ENCODE measurements at regions not wholly inside any gene's neighbourhood (a gene's known extent, or its start where the extent isn't known, plus 50 kb on each side); places are given as distances from the start of the nearest gene placed in this dataset.
"Not testable (repeated sequence)": the region's sequence is repeated elsewhere in the genome, so short reads cannot be mapped to it uniquely, and the experiment has no call there.

DNA sequence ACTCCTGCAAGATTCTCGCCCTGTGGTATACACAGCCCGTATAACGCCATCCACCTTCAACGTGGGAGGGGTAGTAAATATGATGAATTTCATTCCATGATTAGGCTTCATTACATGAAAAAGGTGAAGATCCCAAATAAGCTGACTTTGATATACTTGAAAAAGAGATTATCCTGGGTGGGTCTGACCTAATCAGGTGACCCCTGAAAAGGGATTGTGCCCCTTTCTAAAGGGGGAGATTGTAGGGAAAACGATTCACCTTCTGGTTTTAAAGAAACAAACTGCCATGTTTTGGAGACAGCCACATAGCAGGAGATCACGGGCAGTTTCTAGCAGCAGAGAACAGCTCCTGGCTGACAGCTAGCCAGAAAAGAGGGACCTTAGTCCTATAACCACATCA lies 155.1 kb upstream of the SMLR1 start:
- no peak for DNase-seq (ENCODE audit: low read depth in 2 of 2)

DNA sequence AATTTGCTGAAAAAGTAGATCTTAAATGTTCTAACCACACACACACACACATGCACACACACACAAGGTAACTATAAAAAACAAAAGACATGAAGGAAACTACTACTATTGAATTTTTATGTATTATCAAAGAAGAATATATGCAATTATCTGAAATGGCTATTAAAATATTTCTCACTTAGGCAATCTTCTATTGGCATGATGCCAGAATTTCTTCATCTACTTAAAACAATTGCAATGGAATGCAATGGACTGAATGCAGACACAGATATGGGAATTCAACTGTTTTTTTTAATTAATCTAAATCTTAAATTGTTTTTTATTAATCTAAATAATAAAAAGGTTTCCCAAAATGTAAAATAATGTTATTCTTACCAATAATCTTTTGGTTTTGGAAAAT lies 152.6 kb upstream of the SMLR1 start:
- no peak for DNase-seq (ENCODE audit: low read depth in 2 of 2)

DNA sequence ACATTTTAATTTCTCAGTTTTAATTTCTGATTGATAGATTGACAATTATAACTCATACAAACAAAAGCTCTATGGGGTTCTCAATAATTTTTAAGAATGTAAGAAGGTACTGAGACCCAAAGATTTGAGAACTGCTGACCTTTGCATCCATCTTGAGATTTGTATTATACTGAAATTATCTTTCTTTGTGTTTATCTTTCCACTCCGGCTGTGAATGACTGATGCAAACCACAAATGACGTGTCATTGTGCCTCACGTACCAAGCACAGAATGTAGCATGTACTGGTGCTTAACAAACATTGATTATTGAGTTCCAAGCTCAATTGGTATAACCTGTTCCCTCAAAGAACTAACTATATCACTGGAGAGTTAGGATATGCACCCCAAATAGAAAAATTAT lies 152.1 kb upstream of the SMLR1 start:
- DNase-seq (ENCODE audit: low read depth in 2 of 2), result no peak

DNA sequence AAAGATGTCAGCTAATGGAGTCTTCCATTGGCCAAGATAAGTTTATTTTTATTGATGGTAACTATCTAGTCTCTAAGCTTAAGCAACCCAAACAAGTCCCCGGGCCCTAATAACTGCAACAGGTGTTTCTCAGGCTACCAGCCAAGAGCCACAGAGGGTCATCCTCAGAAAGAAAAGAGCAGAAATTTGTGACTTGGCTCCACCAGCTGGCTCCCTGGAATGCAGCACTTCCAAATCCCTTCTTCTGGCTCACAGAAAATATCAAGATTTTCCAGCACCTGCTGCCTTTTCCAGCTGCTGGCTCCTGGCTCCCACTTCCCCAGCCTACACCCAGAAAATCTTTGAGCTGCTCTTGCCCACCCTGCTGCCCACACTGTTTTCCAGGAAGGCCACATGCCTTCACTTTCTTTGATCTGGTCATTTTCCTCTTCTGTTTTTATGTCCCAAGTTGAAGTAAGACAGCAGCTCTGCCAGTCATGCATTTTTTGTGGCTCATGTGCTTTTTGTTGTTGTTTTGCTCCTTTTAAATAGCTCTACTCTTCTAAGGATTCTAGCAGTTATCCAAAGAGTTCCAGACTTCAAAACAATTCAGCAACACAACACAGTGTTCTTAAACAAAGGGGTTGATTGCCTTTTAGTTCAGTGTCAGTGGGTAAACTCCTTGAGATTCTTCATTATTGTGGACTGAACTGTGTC lies 151.0 kb upstream of the SMLR1 start:
- no peak for DNase-seq (ENCODE audit: low read depth in 2 of 2)

DNA sequence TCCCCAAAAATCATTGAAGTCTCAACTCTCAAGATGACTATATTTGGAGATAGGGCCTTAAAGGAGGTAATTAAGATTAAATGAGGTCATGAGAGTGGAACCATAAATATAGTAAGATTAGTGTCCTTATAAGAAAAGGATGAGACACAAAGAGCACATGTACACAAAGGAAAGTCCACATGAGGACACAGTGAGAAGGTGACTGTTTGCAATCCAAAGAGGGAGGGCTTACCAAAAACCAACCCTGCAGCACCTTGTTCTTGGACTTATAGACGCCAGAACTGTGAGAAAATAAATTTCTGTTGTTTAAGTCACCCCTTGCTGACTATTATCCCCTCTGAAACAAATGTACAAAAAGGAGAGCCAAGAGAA lies 150.4 kb upstream of the SMLR1 start:
- DNase-seq (ENCODE audit: low read depth in 2 of 2), result no peak

DNA sequence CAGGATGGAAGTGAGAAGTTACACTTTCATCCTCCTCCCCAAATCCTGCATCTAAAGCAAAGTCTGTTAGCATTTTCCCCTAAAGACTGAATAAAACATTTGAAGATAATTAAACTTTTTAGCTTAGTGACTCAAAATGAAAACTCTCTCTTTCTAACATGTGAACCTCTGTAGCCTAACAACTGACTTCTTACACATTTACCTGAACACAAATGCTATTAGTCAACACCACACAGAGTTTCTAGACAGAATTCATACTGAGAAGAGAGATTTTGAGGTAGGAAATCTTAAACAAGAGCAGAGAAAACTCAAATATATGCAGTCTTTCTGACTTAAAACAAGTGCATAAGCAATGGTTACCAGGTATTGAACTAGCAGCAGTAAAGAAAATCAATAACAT lies 149.9 kb upstream of the SMLR1 start:
- no peak for DNase-seq (ENCODE audit: low read depth in 2 of 2)

DNA sequence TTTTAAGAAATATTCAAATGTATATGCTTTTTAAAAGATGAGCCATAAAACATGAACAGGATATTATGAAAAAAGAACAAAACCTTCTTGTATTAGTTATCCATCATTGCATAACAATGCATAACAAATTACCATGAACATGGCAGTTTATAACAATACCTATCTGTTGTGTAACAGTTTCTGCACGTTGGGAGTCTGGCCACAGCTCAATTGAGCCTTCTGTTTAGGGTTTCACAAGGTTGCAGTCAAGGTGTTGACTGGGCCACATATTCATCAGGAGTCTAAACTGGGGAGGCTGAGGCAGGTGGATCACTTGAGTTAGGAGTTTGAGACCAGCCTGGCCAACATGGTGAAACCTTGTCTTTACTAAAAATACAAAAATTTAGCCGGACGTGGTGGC lies 149.4 kb upstream of the SMLR1 start:
- DNase-seq (ENCODE audit: low read depth in 2 of 2), result no peak

DNA sequence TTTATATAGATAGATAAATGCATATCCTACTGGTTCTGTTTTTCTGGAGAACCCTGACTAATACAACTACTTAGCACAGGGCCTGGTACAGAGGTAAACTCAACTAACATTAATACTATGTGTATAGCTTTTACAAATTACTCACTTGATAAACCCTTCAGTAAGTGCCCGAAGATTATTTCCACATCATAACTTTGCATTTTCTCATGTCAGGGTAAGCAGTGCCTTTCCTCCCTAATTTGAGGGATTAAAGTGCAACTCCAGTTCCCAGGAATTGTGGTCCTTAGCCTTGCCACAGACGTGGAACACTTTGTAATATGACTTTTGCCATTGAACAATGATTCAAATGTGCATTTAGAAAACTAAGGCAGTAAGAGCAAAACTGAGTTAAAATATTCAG lies 147.5 kb upstream of the SMLR1 start:
- no peak for DNase-seq (ENCODE audit: low read depth in 2 of 2)

DNA sequence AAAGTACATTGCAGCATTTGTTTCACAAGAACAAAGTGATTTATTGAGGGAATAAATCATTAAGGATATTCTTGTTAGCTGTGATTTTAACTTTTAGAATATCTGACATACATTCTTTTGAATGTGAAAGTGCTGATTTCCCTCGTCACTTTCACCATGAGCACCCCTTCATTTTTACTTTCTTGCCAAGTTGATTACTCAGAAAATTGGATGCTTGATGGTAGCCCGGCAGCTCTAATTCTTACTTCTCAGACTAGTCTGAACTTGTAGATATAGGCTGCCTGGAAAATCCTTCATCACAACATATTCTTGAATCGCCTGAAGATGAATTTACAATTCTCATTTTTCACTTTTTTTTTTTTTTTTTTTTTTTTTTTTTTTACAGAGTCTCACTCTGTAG lies 147.1 kb upstream of the SMLR1 start:
- peak in 1 of 2 experiments; percentile 45 for DNase-seq (ENCODE audit: low read depth in 2 of 2)

DNA sequence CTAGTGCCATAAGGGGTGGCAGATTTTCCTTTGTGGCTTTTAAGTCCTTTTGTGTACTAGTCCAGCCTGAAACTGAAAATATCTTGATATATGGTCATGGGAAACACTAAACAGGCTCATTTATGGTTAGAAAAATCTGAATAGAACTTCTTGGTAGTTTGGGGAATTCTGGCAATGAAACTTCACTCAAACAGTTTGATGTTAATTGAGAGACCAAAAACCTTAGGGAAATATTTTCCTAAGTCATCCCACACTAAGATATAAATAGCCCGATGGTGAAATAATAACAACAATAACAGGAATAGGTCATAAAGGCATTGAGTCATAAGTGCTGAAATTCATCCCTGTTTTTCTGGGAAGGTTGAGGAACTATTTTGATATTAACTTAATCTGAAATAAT lies 146.2 kb upstream of the SMLR1 start:
- peak in 1 of 2 experiments; percentile 27 for DNase-seq (ENCODE audit: low read depth in 2 of 2)

DNA sequence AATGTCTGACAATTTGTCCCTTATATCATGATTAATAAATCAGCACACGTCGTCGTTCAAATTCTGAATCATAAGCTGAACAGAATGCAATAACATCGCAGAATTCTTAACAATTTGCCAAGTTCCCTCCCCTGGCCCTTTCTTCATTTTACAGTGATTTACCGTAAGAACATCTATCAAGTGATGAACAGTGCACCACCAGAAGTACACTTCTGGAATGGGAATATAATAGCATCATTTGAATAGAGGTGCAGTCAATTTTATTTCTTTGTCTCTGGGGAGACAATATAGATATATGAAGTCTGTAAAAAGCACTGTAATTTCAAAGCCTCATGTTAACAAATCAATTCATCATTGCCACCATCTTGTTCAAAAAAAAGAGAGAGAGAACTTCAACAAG lies 145.1 kb upstream of the SMLR1 start:
- no peak for DNase-seq (ENCODE audit: low read depth in 2 of 2)

DNA sequence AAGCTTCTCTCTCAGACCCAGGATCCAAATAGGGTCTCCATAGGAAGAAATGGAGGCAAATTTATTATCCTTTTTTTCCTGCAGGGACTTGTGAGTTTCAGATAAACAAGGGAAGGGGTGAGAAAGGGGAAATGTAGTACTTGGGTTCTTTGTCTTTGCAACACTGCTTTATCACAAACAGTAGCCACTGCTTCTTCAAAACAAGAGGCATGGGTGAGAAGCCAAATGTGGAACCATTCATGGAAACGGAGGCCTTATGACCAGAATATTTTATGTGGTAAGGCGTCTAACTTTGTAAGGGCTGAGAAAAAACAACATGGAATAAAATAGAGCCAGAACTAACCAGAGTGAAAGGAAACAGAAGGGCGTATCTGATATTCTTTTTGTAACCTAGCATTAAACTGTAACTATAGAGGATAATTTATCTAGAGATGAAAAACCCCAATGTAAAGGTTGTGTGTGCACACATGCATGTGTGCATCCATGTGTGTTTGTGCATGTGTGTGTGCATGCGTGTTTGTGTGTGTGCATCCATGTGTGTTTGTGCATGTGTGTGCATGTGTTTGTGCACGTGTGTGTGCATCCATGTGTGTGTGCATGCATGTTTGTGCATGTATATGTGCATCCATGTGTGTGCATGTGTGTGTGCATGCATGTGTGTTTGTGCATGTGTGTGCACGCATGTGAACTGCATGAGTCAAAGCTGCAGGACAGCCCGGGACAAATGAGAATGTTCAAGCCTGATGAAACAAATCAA lies 143.3 kb upstream of the SMLR1 start:
- DNase-seq (ENCODE audit: low read depth in 2 of 2), result no peak

DNA sequence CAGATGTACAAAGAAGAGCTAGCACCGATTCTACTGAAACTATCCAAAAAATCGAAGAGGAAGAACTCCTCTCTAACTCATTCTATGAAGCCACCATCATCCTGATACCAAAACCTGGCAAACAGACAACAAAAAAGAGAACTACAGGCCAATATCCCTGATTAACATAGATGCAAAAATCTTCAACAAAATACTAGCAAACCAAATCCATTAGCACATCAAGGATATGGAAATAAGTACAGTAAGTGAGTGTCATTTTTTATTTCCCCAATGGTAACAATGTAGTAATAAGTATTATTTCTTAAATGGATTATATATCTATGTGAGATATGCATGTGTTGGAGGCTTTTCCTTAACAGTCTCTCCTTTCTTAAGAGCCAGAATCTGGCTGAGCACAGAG lies 134.5 kb upstream of the SMLR1 start:
- no peak for DNase-seq (ENCODE audit: low read depth in 2 of 2)

DNA sequence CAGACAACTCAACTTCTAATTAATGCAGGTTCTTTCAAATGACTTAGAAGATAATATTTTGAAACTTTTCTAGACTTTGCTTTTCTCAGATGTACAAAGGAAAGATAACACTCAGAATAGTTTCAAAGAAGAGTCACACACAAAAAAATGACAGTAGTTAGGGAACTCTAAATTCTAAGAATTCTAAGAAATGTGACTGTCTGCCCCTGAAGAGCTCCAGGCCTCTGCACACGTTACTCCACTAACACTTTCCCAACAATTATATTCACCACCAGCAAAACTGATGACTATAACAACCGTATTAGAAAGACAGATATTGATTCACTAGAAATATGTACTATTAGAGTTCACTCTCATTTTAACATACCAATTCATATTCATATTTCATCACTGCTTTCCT lies 133.3 kb upstream of the SMLR1 start:
- DNase-seq (ENCODE audit: low read depth in 2 of 2), result no peak

DNA sequence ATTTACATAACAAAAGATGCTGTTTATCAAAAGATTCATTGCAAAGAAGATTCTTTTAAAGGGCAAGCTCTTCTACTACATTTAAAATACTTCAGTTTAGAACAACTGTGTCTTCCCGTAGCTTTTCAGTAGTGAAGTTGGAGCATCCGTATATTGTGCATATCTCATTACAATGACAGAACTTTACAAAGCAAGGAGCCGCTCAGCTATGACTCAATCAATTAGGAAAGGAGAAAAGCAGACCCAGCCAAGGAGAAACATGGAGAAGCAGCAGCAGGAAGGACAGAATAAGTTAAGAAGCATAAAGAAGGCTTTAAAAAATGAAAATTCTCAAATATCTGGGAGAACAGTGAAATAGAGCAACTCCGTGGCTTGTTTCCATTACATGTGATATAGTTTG lies 132.6 kb upstream of the SMLR1 start:
- DNase-seq (ENCODE audit: low read depth in 2 of 2), result no peak

DNA sequence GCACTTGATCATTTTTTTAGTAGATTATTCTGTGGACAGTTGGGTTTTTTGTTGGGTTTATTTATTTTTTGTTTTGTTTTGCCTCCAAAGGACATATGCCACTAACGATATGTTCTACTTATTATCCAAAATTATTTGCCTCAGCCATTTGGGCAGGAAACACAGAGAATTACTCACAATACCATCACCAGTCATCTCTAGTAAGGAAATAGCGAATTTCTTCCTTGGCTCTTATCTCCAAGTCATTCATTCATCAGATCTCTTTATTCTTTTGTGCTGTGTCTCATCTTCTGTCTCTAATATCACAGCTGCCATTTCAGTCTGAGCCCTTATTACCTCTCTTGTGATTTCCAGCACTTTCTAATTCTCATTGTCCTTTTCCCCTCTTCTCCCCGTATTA lies 130.4 kb upstream of the SMLR1 start:
- no peak for DNase-seq (ENCODE audit: low read depth in 2 of 2)

DNA sequence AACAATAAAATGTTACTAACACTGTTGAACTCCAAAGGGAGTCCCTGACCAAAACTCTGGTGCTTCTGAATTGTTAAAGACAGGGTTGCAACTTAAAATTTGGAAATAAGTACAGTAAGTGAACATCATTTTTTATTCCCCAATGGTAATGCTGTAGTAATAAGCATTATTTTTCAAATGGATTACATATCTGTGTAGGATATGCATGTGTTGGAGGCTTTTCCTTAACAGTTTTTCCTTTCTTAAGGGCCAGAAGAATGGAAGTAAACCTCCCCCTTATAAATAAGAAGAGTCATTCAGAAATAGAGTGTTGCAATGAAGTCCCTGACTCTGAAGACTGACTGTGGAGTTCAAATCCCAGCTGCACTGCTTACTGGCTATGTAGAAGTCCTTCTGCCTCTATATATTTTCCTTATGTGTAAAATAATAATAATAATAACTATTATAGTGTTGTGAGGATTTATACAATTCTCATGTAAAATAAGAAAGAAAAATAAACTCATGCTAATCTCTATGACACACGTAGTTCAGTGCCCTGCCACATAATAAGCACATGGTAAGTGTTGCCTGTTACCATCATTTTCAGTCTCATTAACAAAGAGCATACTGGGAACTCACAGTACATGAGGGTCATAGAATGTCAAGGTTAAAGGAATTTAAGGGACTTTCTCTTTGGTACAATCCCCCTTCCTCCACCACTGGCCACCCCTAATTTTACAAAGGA lies 129.8 kb upstream of the SMLR1 start:
- no peak for DNase-seq (ENCODE audit: low read depth in 2 of 2)

DNA sequence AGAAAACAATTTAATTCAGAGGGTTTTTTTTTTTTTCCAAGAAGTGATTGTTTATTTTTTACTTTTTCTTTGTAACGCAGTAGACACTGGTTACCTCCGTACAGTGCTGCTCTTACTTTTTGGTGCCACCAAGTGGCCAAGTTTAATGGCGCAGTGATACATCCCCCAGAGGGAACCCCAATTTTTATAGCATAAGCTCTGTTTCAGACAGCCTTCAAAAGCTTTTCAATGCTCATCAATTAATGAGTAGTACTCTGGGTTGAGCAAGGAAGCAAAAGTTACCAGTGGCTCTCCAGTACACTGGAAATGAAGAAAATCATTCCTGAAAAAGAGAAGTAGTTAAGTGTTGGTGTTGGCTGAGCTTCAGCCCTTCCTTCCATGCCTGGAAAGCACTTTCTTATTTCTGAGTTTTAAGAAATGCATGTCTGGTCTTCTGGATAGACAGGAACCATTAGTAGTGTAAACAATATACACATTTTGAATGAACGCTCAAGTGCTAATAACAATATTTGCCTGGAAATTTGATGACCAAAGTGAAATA lies 129.1 kb upstream of the SMLR1 start:
- DNase-seq (ENCODE audit: low read depth in 2 of 2), result peak in 1 of 2 experiments; percentile 23

DNA sequence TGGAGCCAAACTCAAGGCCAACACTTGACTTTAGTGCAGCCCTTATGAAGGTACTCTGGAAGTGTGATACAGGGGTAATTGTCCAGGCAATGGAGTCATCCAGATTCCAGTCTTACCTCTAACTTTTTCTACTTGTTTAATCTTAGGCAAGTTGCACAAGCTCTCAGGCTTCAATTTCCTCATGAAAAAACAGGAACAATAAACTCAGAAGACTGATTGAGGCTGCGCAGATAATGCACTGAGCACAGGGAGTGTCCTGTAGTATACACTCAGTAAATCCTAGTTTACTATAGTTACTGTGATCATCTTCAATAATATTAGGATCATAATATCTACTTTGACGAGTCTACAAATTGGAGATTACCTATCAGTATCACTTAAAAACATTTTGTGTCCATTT lies 127.5 kb upstream of the SMLR1 start:
- no peak for DNase-seq (ENCODE audit: low read depth in 2 of 2)

DNA sequence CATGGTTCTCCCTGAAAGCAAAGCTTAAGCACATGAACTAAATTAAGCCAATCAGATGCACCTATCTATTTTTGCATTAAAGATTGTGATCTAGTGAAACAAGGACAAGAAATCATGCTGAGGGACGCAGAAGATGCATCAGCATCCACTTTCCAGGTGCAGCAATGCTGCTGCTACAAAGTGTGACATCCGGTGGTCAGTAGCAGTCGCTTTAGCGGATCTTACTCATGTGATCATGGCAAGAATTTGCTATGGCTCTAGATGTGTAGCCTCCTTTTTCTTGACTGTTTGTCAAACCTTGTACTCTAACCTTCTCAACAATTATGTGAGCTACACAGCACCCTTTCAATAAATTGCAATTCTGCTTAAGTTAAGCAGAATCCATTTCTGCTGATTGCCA lies 126.8 kb upstream of the SMLR1 start:
- DNase-seq (ENCODE audit: low read depth in 2 of 2), result no peak

DNA sequence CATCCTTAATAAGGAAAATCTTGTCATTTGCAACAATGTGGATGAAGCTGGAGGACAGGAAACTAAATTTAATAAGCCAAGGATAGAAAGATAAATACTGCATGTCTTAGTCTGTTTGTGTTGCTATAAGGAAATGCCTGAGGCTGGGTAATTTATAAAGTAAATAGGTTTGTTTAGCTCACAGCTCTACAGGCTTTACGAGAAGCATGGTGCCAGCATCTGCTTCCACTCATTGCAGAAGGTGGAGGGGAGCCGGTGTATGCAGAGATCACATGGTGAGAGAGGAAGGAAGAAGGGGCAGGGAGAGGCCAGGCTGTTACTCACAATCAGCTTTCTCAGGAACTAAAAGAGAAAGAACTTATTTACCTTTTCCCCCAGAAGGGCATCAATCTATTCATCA lies 118.9 kb upstream of the SMLR1 start:
- no peak for DNase-seq (ENCODE audit: low read depth in 2 of 2)

DNA sequence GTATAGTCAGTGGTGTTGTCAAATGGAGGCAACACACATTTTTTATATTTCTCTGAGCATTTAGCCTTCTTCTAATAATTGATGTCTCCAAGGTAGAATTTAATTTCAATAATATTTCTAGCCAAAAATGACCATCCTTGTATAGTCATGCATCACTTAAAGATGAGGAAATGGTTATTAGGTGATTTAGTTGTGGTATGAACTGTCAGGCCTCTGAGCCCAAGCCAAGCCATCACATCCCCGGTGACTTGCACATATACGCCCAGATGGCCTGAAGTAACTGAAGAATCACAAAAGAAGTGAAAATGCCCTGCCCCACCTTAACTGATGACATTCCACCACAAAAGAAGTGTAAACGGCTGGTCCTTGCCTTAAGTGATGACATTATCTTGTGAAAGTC lies 115.6 kb upstream of the SMLR1 start:
- DNase-seq (ENCODE audit: low read depth in 2 of 2), result not testable (repeated sequence)

DNA sequence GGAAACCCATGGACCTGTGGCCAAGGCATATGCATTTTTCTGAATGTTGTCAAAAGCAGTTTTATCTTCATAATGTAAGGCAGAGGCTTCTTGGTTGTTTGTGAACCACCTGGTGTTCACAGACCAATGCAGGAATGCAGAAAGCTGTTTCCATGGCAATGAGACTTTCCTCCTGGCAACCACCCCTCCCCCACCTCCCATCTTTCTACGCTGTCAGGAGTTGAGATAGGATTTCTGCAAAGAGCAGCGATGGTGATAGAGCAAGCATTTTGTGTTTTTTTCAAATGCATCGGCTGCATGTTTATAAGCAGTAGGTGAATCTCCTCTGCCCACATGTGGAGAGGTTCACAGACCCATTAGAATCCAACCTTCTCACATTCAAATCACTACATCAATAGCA lies 114.1 kb upstream of the SMLR1 start:
- DNase-seq (ENCODE audit: low read depth in 2 of 2), result no peak
